ENCODE measurements at regions not wholly inside any gene's neighbourhood (a gene's known extent, or its start where the extent isn't known, plus 50 kb on each side); places are given as distances from the start of the nearest gene placed in this dataset.

DNA sequence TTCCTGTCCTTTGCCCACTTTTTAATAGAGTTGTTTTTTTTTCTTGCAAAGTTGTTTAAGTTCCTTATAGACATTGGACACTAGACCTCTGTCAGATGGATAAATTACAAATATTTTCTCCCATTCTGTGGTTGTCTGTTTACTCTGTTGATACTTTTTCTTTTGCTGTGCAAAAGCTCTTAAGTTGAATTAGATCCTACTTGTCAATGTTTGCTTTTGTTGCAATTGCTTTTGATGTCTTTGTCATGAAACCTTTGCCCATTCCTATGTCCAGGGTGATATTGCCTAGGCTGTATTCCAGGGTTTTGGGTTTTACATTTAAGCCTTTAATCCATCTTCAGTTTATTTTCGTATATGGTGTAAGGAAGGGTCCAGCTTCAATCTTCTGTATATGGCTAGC is 76.9 kb upstream of the AGR3 start:
- TF ChIP-seq EP300 (IDR thresholded peaks at IDR 0.05) (no peak), POLR2A (IDR thresholded peaks at IDR 0.05) (no peak), POLR2AphosphoS5 (IDR thresholded peaks at IDR 0.05) (no peak)
- TF ChIP-seq, protein P1, sequence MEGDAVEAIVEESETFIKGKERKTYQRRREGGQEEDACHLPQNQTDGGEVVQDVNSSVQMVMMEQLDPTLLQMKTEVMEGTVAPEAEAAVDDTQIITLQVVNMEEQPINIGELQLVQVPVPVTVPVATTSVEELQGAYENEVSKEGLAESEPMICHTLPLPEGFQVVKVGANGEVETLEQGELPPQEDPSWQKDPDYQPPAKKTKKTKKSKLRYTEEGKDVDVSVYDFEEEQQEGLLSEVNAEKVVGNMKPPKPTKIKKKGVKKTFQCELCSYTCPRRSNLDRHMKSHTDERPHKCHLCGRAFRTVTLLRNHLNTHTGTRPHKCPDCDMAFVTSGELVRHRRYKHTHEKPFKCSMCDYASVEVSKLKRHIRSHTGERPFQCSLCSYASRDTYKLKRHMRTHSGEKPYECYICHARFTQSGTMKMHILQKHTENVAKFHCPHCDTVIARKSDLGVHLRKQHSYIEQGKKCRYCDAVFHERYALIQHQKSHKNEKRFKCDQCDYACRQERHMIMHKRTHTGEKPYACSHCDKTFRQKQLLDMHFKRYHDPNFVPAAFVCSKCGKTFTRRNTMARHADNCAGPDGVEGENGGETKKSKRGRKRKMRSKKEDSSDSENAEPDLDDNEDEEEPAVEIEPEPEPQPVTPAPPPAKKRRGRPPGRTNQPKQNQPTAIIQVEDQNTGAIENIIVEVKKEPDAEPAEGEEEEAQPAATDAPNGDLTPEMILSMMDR (IDR thresholded peaks at IDR 0.05), result no peak
